HepG2 (cell line): ENCODE measurements at regions not wholly inside any gene's neighbourhood (a gene's known extent, or its start where the extent isn't known, plus 50 kb on each side); places are given as distances from the start of the nearest gene placed in this dataset.

Source experiments
- ATAC-seq: fragments of 200-7000 bp; cut with Tn5 transposase; 3 replicates; pipeline ENCODE4 v1.9.1; 2020; ENCODE audit warnings: mild to moderate bottlenecking, moderate library complexity
- BruUV-seq: library from RNA; stranded (reverse); fragments of 400-500 nt; replicated peaks from 2 replicates; lab custom pipeline; 2021; lab: Mats Ljungman, UMichigan
- CTCF ChIA-PET: fragments of 300-600 bp; formaldehyde crosslinking; extraction: SDS; loops from one replicate; lab custom pipeline; 2021; ENCODE audit warnings: low total read pairs, inconsistent platforms, low intra/inter-chr PET ratio; lab: Yijun Ruan, JAX
- POLR2A ChIA-PET: fragments of 350-600 bp; sonication (Branson Sonifier 250); formaldehyde crosslinking; loops from one replicate; lab custom pipeline; 2020; ENCODE audit warnings: antibody characterized with exemption, inconsistent platforms; lab: Yijun Ruan, JAX
- DNase-seq: peaks from one replicate; pipeline ENCODE4 v3.0.0-alpha.2; 2015; ENCODE audit warnings: low spot score
- FAIRE-seq: peaks from 3 replicates; lab custom pipeline; 2011; peaks lifted over from hg19 to GRCh38; lab: Jason Lieb, UNC
- H2AFZ ChIP-seq: one replicate; pipeline ENCODE4 v1.6.1; 2011; ENCODE audit warnings: low read length, inconsistent platforms
- H3K27ac ChIP-seq: fragments of 300-600 bp; 3 replicates; pipeline ENCODE4 v1.8.0; 2011; ENCODE audit warnings: mixed run types, mild to moderate bottlenecking, mixed read lengths, low read length, inconsistent platforms; ENCODE audit not compliant: insufficient read depth; ENCODE audit errors: extremely low read length
- H3K27me3 ChIP-seq, 2 experiments: fragments of 200-600 bp in 1 of 2; 2 replicates in 1 of 2; 3 replicates in 1 of 2; pipeline versions ENCODE4 v1.6.0 to v1.8.0; 2011; ENCODE audit warnings: low read length in 2 of 2, mild to moderate bottlenecking in 2 of 2, moderate library complexity in 2 of 2, inconsistent platforms in 1 of 2; ENCODE audit not compliant: insufficient read depth in 2 of 2, control insufficient read depth in 1 of 2
- H3K36me3 ChIP-seq, 2 experiments: fragments of 200-600 bp in 1 of 2; replicated peaks in 1 of 2; 2 replicates in 1 of 2; 3 replicates in 1 of 2; pipeline versions ENCODE4 v1.5.1 to v1.8.0; 2011; ENCODE audit warnings: low read length in 2 of 2, inconsistent platforms in 1 of 2; ENCODE audit not compliant: insufficient read depth in 2 of 2, control insufficient read depth in 1 of 2
- H3K4me1 ChIP-seq: 2 replicates; pipeline ENCODE4 v1.5.1; 2012; ENCODE audit warnings: low read length, inconsistent platforms; ENCODE audit not compliant: insufficient read depth
- H3K4me2 ChIP-seq: 2 replicates; pipeline ENCODE4 v1.6.0; 2011; ENCODE audit warnings: low read depth, low read length, inconsistent platforms
- H3K4me3 ChIP-seq, 3 experiments: fragments of 200-600 bp in 1 of 3; sonication (generic), shearing (Covaris generic) in 1 of 3; replicated peaks in 1 of 3; 2 replicates each; pipeline ENCODE4 v1.5.1; 2011 to 2016; ENCODE audit warnings: low read length in 3 of 3, inconsistent platforms in 2 of 3, low read depth in 2 of 3, mild to moderate bottlenecking in 2 of 3, control low read depth in 1 of 3, mixed read lengths in 1 of 3; ENCODE audit not compliant: insufficient read depth in 1 of 3
- H3K79me2 ChIP-seq: one replicate; pipeline ENCODE4 v1.6.1; 2011; ENCODE audit warnings: low read length, inconsistent platforms; ENCODE audit not compliant: insufficient read depth
- H3K9ac ChIP-seq: 2 replicates; pipeline ENCODE4 v1.6.0; 2011; ENCODE audit warnings: mild to moderate bottlenecking, low read depth, low read length, inconsistent platforms; ENCODE audit not compliant: insufficient read depth
- H3K9me3 ChIP-seq: 2 replicates; pipeline ENCODE4 v1.5.1; 2012; ENCODE audit warnings: mild to moderate bottlenecking, low read length
- H4K20me1 ChIP-seq: 2 replicates; pipeline ENCODE4 v1.6.0; 2011; ENCODE audit warnings: inconsistent platforms, mild to moderate bottlenecking, low read length, moderate library complexity; ENCODE audit not compliant: insufficient read depth
- CHD4 ChIP-seq: fragments of 200-600 bp; sonication (generic); IDR thresholded peaks from 2 replicates; pipeline ENCODE4 v1.7.0; 2017; ENCODE audit warnings: mild to moderate bottlenecking, low read length, borderline replicate concordance
- NR2F2 ChIP-seq: IDR thresholded peaks from 2 replicates; pipeline ENCODE4 v1.6.1; 2012; ENCODE audit warnings: low read depth, inconsistent platforms, borderline replicate concordance
- ZNF264 ChIP-seq: sonication (generic); formaldehyde crosslinking; IDR thresholded peaks from 2 replicates; pipeline ENCODE4 v1.4.0; 2020; ENCODE audit warnings: missing genetic modification reagents
- ZNF747 ChIP-seq: sonication (generic); formaldehyde crosslinking; IDR thresholded peaks from 2 replicates; pipeline ENCODE4 v1.8.1; 2023; ENCODE audit warnings: missing genetic modification reagents, mild to moderate bottlenecking, borderline replicate concordance
- WGBS: methylation state at CpG from one replicate; pipeline ENCODE4 v1.1.6; 2017; ENCODE audit warnings: low lambda C conversion rate; 5-methylcytosine and 5-hydroxymethylcytosine counted together
- in situ Hi-C: cut with HindIII; loops from 2 replicates; pipeline ENCODE4 v1.10.0; 2017; ENCODE audit warnings: low pct_unique_long_range_greater_than_20kb; ENCODE audit not compliant: extremely low pct_ligation_motif_present
- intact Hi-C: fragments of 100-400 bp; cut with micrococcal nuclease; formaldehyde crosslinking; loops from one replicate; pipeline ENCODE4 v1.10.0; 2022; ENCODE audit not compliant: unreplicated experiment
- TF ChIP-seq, protein P1 (sequence below): sonication (generic); formaldehyde crosslinking; IDR thresholded peaks from 2 replicates; pipeline ENCODE4 v1.5.0; 2020; ENCODE audit warnings: mild to moderate bottlenecking, missing genetic modification reagents
- TF ChIP-seq, protein P2 (sequence below): sonication (generic); formaldehyde crosslinking; IDR thresholded peaks from 2 replicates; pipeline ENCODE4 v1.4.0; 2020; ENCODE audit warnings: missing genetic modification reagents

DNA sequence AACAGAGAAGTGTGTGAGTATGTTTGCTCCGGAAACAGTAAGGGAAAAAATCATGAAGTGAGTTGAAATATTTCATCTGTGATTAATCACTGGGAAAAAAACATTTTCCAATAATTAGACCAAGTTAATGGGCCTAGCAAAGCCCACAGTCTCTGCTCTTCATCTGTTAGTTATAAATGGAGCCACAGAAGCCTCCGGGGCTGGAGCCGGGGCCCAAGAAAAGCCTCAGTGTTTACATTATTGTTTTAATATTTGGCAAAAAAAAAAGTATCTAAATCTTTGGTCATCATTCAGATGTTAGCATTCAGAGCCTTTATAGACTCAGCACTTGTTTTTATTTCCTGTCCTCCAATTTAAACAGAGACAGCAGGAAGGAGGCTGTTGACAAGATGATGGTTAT, 115.0 kb downstream of the UBE2U start:
- no peak overlapping the region for H3K4me3 ChIP-seq
- TF ChIP-seq, protein P1, sequence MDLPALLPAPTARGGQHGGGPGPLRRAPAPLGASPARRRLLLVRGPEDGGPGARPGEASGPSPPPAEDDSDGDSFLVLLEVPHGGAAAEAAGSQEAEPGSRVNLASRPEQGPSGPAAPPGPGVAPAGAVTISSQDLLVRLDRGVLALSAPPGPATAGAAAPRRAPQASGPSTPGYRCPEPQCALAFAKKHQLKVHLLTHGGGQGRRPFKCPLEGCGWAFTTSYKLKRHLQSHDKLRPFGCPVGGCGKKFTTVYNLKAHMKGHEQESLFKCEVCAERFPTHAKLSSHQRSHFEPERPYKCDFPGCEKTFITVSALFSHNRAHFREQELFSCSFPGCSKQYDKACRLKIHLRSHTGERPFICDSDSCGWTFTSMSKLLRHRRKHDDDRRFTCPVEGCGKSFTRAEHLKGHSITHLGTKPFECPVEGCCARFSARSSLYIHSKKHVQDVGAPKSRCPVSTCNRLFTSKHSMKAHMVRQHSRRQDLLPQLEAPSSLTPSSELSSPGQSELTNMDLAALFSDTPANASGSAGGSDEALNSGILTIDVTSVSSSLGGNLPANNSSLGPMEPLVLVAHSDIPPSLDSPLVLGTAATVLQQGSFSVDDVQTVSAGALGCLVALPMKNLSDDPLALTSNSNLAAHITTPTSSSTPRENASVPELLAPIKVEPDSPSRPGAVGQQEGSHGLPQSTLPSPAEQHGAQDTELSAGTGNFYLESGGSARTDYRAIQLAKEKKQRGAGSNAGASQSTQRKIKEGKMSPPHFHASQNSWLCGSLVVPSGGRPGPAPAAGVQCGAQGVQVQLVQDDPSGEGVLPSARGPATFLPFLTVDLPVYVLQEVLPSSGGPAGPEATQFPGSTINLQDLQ (CRISPR knock-in tag), result no peak
- TF ChIP-seq, protein P2, sequence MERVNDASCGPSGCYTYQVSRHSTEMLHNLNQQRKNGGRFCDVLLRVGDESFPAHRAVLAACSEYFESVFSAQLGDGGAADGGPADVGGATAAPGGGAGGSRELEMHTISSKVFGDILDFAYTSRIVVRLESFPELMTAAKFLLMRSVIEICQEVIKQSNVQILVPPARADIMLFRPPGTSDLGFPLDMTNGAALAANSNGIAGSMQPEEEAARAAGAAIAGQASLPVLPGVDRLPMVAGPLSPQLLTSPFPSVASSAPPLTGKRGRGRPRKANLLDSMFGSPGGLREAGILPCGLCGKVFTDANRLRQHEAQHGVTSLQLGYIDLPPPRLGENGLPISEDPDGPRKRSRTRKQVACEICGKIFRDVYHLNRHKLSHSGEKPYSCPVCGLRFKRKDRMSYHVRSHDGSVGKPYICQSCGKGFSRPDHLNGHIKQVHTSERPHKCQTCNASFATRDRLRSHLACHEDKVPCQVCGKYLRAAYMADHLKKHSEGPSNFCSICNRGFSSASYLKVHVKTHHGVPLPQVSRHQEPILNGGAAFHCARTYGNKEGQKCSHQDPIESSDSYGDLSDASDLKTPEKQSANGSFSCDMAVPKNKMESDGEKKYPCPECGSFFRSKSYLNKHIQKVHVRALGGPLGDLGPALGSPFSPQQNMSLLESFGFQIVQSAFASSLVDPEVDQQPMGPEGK, result no peak
- no peak for TF ChIP-seq NR2F2
- TF ChIP-seq CHD4, result no peak
- no peak for TF ChIP-seq ZNF747
- TF ChIP-seq ZNF264, result no peak
- ATAC-seq, result no peak

More for the DNA sequence above, 115.0 kb downstream of the UBE2U start:
- H4K20me1 ChIP-seq, result no peaks in the 10 kb centered on the region
- no TSS peak for BruUV-seq
- H3K4me1 ChIP-seq, result no peaks in the 10 kb centered on the region
- POLR2A ChIA-PET, result no interaction called here
- FAIRE-seq, result no peak
- H3K79me2 ChIP-seq, result no peaks in the 10 kb centered on the region
- no peak for DNase-seq
- intact Hi-C loops (no loop called here), in situ Hi-C loops (no loop called here)
- H3K27ac ChIP-seq, result no peak overlapping the region
- 66% methylated on average over 3 of the region's 3 CpGs for WGBS
- no peak overlapping the region for H2AFZ ChIP-seq
- H3K36me3 ChIP-seq, result no peaks in the 10 kb centered on the region
- H3K4me2 ChIP-seq, result no peak overlapping the region
- no peaks in the 10 kb centered on the region for H3K9me3 ChIP-seq
- CTCF ChIA-PET, result no interaction called here
- H3K9ac ChIP-seq, result no peak overlapping the region
- H3K27me3 ChIP-seq, result no peaks in the 10 kb centered on the region
